ENCODE measurements at regions not wholly inside any gene's neighbourhood (a gene's known extent, or its start where the extent isn't known, plus 50 kb on each side); places are given as distances from the start of the nearest gene placed in this dataset.

DNA sequence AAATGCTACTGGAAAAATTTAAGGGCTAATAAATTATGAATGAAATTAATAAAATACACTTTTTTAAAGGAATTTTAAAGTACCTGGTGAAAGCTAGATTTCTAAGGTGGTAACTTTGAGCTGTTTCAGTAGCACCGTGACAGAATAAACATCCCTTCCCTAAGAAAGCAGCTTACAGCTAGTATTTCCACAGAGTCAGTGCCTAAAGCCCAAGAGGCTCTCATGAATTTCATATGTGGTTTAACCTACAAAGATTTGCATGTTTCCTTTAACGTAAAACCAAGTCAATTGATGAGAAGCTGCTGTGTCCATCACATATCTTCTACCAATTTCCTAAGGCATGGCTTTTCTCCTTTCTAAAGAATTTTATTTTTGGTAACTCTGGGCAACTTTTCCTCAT, 56.8 kb downstream of the IFNG start:
- DNase-seq = no peak

DNA sequence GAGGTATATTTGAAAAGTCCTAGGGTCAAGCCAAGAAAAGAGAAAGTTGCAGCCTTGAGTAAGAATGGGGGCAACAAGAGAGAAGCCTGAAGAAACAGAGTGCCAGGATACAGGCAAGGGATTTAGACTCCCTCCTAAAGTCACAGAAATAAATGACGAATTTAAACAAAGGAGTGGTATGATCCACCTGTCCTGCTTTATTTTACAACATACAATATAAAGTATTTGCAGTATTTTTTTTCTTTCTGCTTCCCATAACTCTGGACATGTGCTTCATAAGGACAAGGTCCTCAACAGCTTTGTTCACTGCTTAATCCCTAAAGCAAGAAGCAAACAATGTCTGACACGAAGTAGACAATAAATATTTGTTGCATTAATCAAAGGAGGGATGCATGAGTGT, 57.4 kb downstream of the IFNG start:
- no peak for DNase-seq

DNA sequence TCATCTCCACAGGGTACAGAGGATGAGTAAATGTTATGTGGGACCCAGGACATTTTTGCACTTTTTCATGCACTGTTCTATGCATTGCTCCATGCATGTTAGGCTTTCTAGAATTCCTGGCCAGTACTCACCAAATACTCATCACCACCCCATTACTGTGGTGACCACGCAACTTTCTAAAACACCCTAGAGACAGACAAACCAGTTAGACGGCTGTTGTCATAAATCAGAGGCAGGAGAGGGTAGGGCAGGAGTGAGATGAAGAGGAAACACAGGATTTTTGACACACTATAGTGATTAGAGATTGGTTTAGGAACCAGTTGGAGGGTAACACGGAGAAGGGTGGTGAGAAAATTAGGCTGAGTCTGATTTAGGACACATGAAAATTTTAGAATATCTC, 59.3 kb downstream of the IFNG start:
- DNase-seq = no peak

DNA sequence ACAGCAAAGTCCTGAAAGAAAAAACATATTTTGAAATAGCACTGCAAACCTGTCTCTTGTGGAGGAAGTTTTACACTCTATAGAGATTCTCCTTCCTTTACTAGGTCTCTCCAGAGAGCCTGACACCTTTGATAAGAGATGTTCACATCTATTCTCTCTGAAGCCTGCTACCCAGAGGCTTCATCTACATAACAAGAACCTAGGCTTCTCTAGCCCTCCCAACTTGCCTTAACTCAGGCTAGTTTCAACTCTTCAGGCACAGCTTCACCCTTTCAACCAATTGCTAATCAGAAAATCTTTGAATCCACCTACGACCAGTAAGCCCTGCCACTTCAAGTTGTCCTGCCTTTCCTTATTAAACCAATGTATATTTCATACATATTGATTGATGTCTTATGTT, 60.6 kb downstream of the IFNG start:
- no peak for DNase-seq

DNA sequence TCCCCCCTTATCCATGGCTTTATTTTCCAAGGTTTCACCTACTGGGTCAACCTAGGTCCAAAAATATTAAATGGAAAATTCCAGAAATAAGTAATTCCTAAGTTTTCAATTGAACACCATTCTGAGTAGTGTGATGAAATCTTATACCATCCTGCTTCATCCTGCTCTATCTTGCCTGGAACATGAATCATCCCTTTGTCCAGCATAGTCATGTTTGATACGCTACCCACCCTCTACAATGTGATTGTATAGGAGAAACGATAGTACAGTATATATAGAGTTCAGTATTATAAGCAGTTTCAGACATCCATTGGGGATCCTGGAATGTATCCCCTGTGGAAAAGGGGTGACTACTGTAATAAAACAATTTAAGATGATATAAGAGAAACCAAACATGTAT, 62.2 kb downstream of the IFNG start:
- DNase-seq = no peak

DNA sequence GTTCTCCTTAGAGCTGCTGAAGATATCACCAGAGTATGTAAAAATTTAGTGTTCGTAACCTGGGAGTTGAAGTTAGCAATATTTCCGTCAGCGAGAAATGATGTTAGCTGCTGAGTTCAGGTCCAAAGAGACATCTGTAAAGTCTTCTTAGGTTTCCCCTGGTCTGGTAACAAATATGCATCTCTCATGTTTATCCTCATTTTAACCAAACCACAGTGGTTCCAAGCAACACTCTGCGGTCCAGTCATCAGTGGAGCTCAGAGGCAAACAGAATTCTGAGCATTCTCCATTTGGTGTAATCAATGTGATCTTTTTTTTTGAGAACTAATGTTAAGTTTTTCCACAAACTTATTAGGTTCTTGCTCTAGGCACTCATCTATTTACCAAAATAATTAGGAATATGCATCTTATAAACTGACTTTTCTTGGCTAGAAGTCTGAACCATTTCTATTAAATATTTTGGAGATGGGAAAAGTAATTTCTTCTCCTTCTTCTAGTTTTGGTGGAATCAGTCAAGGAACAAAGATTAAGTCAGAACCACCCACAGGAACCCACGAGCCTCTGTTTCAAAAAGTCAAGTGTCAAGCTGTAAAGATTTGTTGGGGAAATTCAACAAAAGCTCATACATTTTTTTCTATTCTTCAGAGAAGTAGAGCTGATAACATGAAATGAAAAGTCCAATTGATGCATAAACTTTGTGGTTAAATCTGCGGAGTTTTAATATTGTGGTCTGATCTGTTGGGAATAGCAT, 64.7 kb downstream of the IFNG start:
- DNase-seq = no peak

DNA sequence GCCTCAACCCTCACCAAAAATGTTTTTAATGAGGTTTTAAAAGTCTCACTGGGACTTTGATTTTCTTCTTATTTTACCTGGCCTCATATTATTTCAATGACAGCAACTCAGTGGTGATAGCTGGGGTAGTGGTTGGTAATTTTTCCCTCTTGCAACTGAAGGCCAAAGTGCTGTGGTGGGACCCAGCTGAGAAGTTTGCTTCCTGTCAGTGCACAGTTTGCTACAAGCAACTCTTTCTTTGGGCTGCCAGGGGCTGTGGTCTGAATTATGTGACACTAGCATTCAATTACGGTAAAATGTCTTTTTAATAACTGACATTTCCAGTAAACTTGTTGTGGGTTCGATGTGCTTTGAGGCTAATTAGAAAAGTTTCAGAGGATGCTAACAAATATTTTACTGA, 65.3 kb downstream of the IFNG start:
- DNase-seq = no peak

DNA sequence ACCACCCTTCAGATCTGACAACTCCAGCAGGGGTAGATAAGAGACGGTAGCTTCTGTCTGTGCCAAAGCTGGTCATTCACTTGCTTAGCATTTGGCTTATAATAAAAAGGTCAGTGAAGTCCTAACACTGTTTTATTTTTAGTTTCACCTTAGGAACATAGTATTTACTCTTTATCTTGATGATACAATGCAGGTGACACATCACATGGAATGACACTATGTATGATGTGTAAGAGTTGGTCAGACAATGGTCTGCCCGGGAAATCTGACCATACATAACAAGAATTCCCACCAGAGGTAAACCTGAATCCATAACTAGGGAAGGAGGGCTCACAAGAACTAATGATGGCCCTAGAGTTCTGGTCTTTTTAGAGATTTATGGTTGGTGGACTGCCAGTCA, 66.6 kb downstream of the IFNG start:
- DNase-seq = no peak

DNA sequence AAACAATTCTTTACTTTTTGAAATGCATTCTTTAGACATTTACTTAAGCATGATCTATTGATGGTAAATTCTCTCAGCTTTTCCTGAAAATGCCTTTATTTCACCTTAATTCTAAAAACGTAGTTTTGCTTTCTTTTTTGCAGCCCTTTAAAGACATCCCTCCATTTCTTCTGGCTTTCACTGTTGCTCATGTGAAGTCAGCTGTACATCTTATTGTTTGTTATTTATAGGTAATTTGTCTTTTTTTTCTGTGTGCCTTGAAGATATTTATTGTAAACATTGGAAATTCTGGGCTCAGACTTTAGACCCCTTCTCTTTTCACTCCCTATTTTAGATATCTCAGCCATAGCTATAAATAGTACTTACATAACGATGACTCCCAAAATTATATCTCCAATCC, 70.4 kb downstream of the IFNG start:
- no peak for DNase-seq

DNA sequence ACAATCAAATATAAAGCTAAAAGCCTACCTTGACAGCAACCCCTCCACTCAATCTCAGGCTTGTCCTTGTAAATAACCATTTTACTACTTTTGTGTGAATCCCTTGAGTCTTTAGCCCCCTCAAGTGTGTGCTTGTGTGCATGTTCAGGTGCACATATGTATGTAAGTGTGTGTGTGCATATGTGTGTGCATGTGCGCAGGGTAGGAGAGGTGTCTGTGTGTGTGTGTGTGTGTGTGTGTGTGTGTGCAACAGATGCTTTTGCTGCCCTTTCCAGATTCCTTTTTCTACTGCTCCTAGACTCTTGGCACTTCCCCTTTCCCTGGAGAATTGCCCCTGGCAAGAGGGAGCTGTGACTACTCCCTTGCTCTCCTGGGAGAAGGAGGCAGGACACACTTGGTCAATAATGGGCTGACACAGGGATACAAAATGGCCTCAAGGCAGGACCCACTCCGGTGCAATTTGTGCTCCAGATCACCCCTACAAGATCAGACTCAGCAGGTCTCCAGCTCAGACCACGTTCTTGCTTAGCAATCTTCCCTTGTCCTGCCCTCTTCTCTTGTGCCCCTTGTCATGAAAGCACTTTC, 73.4 kb downstream of the IFNG start:
- no peak for DNase-seq

DNA sequence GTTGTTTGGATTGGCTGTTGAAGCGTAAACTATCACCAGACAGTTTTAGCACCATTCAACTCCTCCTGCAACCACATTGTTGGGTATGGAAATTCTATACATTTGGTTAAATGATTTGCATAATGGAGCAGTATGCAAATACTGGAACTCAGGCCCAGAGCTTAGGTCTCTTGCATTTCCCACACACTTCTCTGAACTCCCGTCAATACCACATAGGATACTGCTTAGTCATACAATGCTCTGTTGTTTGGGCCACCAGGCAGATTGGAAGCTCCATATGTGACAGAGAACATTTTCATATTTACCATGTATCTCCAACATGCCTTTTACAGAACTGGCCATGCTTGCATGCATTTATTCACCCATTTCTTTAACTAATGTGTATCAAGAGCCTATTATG, 78.0 kb downstream of the IFNG start:
- peak; percentile 33 for DNase-seq

DNA sequence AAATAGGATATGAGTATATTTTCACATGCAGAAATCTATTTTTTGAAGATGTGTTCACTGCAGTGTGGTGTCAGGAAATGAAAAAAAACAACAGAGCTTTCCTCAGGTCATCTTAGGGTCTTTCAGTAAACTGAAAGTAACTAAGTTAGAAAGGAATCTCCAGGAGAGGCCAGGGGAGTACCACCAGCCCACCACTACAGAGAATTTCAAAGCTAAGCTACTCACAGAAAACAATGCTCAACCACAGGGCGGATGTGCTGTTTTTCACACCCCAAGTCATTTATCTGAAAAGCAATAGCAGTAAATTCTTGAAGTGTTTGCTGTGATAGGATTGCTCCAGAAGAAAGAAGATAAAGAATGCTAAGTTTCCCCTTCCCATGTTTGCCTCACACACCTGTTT, 79.0 kb downstream of the IFNG start:
- peak; percentile 46 for DNase-seq

DNA sequence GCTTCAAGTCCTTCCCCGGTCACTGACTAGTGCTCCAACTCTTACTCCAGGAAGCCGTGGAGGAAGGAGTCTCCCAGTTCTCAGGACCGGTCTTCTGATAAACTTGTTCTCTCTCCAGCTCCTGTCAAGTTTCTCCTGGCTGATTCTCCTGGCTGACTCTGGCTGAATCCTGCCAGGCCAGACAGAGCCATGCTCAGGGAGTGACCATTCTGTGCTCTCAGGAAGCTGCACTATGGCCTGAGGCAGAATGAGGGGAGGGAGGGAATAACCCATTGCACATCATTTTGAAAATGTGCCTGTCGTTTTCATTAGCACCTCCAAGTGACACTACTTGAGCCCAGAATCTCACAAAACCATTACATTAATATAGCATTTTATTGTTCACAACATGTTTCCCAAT, 80.8 kb downstream of the IFNG start:
- DNase-seq = no peak

DNA sequence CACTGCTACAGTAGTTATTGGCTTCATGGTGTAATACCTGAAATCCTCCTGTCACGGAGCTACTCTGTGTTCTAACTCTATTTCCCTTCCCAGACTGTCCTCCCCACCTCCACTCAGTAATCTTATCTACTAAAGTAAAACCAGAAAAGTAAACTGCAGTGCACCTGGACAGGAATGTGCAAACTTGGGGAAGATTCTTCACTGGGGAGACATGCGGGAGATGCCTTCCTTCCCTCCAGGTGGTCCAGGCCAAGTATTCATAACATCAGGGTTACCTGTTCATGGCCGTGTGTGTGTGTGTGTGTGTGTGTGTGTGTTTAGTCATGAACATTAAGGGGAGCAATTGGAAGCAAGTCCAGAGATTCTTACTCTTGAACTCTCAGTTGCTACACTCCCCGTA, 84.1 kb downstream of the IFNG start:
- no peak for DNase-seq

DNA sequence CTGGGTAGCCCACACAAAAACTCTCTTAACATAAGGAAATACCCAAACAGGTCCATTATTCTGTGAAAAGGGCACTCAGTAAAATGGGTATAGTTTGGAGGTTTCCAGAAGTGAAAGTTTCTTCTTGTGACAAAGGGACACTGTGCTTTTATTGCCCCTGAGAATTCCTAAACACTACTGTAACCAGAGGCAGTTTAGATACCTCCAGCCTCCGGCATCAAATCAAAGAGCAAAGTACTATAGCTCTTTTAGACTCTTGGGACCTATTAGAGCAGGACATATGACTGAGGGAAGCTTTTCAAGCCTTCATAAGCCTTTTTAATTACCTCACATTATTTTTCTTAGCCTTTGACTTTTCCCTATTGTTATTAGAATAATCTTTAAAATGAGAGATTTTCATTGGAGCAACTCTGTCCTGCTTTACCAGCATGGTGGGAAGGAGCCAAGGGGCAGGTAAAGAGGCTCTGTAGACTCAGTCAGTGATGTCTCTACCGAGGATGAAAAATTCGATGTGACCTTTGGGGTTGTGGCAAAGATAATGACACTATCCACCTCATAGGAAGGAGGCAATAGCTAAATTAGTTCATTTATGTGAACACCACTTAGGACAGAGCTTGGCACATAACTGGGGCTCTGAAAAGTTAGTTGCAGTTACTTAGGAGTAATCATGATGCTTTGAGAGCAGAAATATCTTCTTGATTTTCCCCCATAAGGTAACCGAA, 85.1 kb downstream of the IFNG start:
- no peak for DNase-seq

DNA sequence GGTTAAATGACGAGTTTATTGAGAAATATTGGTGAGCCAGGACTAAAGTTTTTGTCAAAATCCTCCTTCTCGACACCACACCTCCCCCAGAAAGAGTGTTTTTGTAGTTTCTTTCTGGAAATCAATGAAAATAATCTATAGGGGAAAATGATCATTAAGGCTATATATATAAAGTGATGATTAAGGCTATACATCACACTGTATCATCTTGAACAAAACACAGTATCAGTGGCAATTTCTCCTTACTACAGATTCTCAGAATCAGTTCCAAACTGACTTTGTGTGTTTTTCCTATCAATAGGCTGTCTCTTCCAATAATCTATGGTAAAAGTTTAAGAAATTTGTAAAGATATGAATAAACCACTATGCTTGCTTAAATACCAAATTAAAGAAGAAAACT, 81.7 kb downstream of the IFNG-AS1 start:
- DNase-seq = no peak
